K562 (cell line): ENCODE measurements at regions not wholly inside any gene's neighbourhood (a gene's known extent, or its start where the extent isn't known, plus 50 kb on each side); places are given as distances from the start of the nearest gene placed in this dataset.

ENCODE experiments used
- ATAC-seq: fragments of 200-7000 bp; cut with Tn5 transposase; 3 replicates; pipeline ENCODE4 v1.9.1; 2020; ENCODE audit warnings: moderate library complexity
- BruUV-seq: library from RNA; stranded (reverse); fragments of 400-500 nt; replicated peaks from 2 replicates; lab custom pipeline; 2021; lab: Mats Ljungman, UMichigan
- CTCF ChIA-PET: fragments of 300-600 bp; formaldehyde crosslinking; extraction: SDS; loops from one replicate; lab custom pipeline; 2021; ENCODE audit warnings: low intra/inter-chr PET ratio; lab: Yijun Ruan, JAX
- POLR2A ChIA-PET: fragments of 300-600, 350-650 bp; sonication (Branson Sonifier 250); formaldehyde crosslinking; extraction: SDS; loops from one replicate; lab custom pipeline; 2021; ENCODE audit warnings: antibody characterized with exemption, inconsistent platforms; lab: Yijun Ruan, JAX
- DNase-seq, 4 experiments: peaks; one replicate each; pipeline versions ENCODE4 v3.0.0 to v3.0.0-alpha.2; 2011 to 2018; ENCODE audit warnings: low spot score in 3 of 4, mixed read lengths in 3 of 4; ENCODE audit errors: extremely low read depth in 1 of 4
- FAIRE-seq: peaks from 2 replicates; lab custom pipeline; 2011; peaks lifted over from hg19 to GRCh38; lab: Jason Lieb, UNC
- H2AFZ ChIP-seq: 2 replicates; pipeline ENCODE4 v1.6.0; 2011; ENCODE audit warnings: low read depth, low read length, control low read depth, inconsistent platforms
- H3K27ac ChIP-seq: fragments of 200-600 bp; 3 replicates; pipeline ENCODE4 v1.8.0; 2011; ENCODE audit warnings: low read depth, mild to moderate bottlenecking, control low read depth, inconsistent platforms, low read length, moderate library complexity, mixed read lengths; ENCODE audit errors: extremely low read depth
- H3K27me3 ChIP-seq, 2 experiments: fragments of 300-600 bp in 1 of 2; 2 replicates in 1 of 2; 3 replicates in 1 of 2; pipeline versions ENCODE4 v1.6.0 to v1.8.0; 2011; ENCODE audit warnings: inconsistent platforms in 2 of 2, low read length in 2 of 2, mild to moderate bottlenecking in 1 of 2, mixed read lengths in 1 of 2, moderate library complexity in 1 of 2; ENCODE audit not compliant: control insufficient read depth in 2 of 2, insufficient read depth in 2 of 2
- H3K36me3 ChIP-seq: fragments of 300-600 bp; 3 replicates; pipeline ENCODE4 v1.8.0; 2011; ENCODE audit warnings: mild to moderate bottlenecking, low read length, inconsistent platforms; ENCODE audit not compliant: control insufficient read depth, insufficient read depth
- H3K4me1 ChIP-seq, 2 experiments: fragments of 200-600 bp in 1 of 2; replicated peaks in 1 of 2; 2 replicates in 1 of 2; 3 replicates in 1 of 2; pipeline versions ENCODE4 v1.5.1 to v1.8.0; 2011; ENCODE audit warnings: inconsistent platforms in 2 of 2, low read length in 2 of 2, mild to moderate bottlenecking in 1 of 2, mixed read lengths in 1 of 2, moderate library complexity in 1 of 2; ENCODE audit not compliant: control insufficient read depth in 2 of 2, insufficient read depth in 2 of 2
- H3K4me2 ChIP-seq: 2 replicates; pipeline ENCODE4 v1.6.1; 2011; ENCODE audit warnings: low read length, control low read depth, inconsistent platforms, mixed read lengths; ENCODE audit not compliant: insufficient read depth
- H3K4me3 ChIP-seq: fragments of 200-600 bp; sonication (generic), shearing (Covaris generic); 2 replicates; pipeline ENCODE4 v1.5.1; 2016; ENCODE audit warnings: control low read depth, inconsistent platforms
- H3K79me2 ChIP-seq: fragments of 200-600 bp; 3 replicates; pipeline ENCODE4 v1.8.0; 2011; ENCODE audit warnings: low read length, inconsistent platforms; ENCODE audit not compliant: control insufficient read depth, insufficient read depth
- H3K9ac ChIP-seq, 2 experiments: 2 replicates each; pipeline versions ENCODE4 v1.6.0 to v1.6.1; 2011; ENCODE audit warnings: low read depth in 2 of 2, low read length in 2 of 2, control low read depth in 1 of 2, inconsistent platforms in 1 of 2, mild to moderate bottlenecking in 1 of 2, mixed read lengths in 1 of 2; ENCODE audit not compliant: insufficient read depth in 1 of 2
- H3K9me1 ChIP-seq: one replicate; pipeline ENCODE4 v1.6.0; 2011; ENCODE audit warnings: inconsistent platforms, mild to moderate bottlenecking, low read length, moderate library complexity; ENCODE audit not compliant: control insufficient read depth, insufficient read depth
- H3K9me3 ChIP-seq: replicated peaks from 2 replicates; pipeline ENCODE4 v1.5.1; 2011; ENCODE audit warnings: low read depth, low read length, inconsistent platforms; ENCODE audit not compliant: control insufficient read depth, insufficient read depth
- H4K20me1 ChIP-seq: replicated peaks from 2 replicates; pipeline ENCODE4 v1.6.1; 2011; ENCODE audit warnings: low read length, inconsistent platforms, mixed read lengths; ENCODE audit not compliant: control insufficient read depth, insufficient read depth
- ARID2 ChIP-seq: fragments of 450-650 bp; IDR thresholded peaks from 2 replicates; pipeline ENCODE4 v1.6.1; 2017; ENCODE audit warnings: antibody characterized with exemption, mild to moderate bottlenecking
- BCOR ChIP-seq: fragments of 450-650 bp; IDR thresholded peaks from 2 replicates; pipeline ENCODE4 v1.6.1; 2016
- C11orf30 ChIP-seq: fragments of 450-650 bp; IDR thresholded peaks from 2 replicates; pipeline ENCODE4 v1.6.1; 2016; ENCODE audit warnings: low read depth, mild to moderate bottlenecking
- DPF2 ChIP-seq: fragments of 450-650 bp; IDR thresholded peaks from 2 replicates; pipeline ENCODE4 v1.6.1; 2016
- SREBF1 ChIP-seq: fragments of 150-350 bp; IDR thresholded peaks from 2 replicates; pipeline ENCODE4 v1.6.1; 2014; ENCODE audit warnings: antibody characterized with exemption, low read depth, low read length, borderline replicate concordance
- TRIM24 ChIP-seq, 2 experiments: fragments of 450-650 bp; IDR thresholded peaks; 2 replicates each; pipeline ENCODE4 v1.6.1; 2016
- WGBS: fragments of 100-300 bp; shearing (Covaris generic); methylation state at CpG from one replicate; pipeline ENCODE4 v1.1.6; 2016; ENCODE audit warnings: low coverage, mixed read lengths; ENCODE audit not compliant: insufficient coverage; ENCODE audit errors: missing lambda C conversion rate; 5-methylcytosine and 5-hydroxymethylcytosine counted together
- in situ Hi-C: fragments of 300-500 bp; cut with MboI; formaldehyde crosslinking; loops from 4 replicates; pipeline ENCODE4 v1.15.0; 2018; ENCODE audit warnings: inconsistent platforms, mixed read lengths
- intact Hi-C: fragments of 100-400 bp; cut with micrococcal nuclease; formaldehyde crosslinking; loops from 2 replicates; pipeline ENCODE4 v1.14.2; 2022
- TF ChIP-seq, protein P1 (sequence below), 2 experiments: fragments of 450-650 bp; IDR thresholded peaks; 2 replicates each; pipeline ENCODE4 v1.6.1; 2016

DNA sequence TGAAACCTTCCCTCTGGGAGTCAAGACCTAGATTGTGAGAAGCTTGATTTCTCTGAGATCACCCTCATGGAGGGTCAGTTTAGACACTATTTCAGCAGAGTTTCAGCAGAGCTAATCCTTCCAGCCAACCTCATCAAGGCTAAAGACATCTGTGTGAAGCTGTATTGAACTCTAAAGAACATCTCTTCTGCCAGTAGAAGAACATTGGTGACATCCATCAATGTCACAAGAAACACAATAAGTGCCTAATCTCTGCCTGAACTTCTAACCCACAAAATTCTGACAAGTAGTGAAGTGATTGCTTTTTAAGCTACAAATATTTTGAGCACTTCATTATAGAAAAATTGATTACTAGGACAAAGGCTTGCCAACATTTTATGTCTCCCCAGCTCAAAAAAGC lies 475.8 kb upstream of the PCDH20 start (continued):
- TF ChIP-seq C11orf30 (no peak), BCOR (no peak), DPF2 (no peak), TRIM24 (IDR thresholded peaks at IDR 0.05) (no peak)
- TF ChIP-seq, protein P1, sequence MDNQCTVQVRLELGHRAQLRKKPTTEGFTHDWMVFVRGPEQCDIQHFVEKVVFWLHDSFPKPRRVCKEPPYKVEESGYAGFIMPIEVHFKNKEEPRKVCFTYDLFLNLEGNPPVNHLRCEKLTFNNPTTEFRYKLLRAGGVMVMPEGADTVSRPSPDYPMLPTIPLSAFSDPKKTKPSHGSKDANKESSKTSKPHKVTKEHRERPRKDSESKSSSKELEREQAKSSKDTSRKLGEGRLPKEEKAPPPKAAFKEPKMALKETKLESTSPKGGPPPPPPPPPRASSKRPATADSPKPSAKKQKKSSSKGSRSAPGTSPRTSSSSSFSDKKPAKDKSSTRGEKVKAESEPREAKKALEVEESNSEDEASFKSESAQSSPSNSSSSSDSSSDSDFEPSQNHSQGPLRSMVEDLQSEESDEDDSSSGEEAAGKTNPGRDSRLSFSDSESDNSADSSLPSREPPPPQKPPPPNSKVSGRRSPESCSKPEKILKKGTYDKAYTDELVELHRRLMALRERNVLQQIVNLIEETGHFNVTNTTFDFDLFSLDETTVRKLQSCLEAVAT (IDR thresholded peaks at IDR 0.05) = no peak

GRCh38 chr13:61884830-61885229 lies 469.2 kb upstream of the PCDH20 start:
- no TSS peak for BruUV-seq

More at GRCh38 chr13:61884830-61885229, 469.2 kb upstream of the PCDH20 start:
- no peaks in the 10 kb centered on the region for H3K79me2 ChIP-seq
- DNase-seq (no peak), ATAC-seq (no peak), FAIRE-seq (no peak)
- H3K9ac ChIP-seq = no peak overlapping the region
- H3K9me1 ChIP-seq = no peaks in the 10 kb centered on the region
- ChIA-PET CTCF (no interaction called here), POLR2A (no interaction called here)
- H3K36me3 ChIP-seq = no peaks in the 10 kb centered on the region
- 7% methylated on average over 4 of the region's 4 CpGs for WGBS
- intact Hi-C loops (no loop called here), in situ Hi-C loops (no loop called here)
- H3K27ac ChIP-seq = no peak overlapping the region
- H3K4me3 ChIP-seq = no peak overlapping the region
- no peaks in the 10 kb centered on the region for H3K9me3 ChIP-seq
- TF ChIP-seq ARID2 = no peak
- no peak for TF ChIP-seq SREBF1
- no peaks in the 10 kb centered on the region for H3K27me3 ChIP-seq
- no peaks in the 10 kb centered on the region for H4K20me1 ChIP-seq
- H2AFZ ChIP-seq = no peak overlapping the region
- no peaks in the 10 kb centered on the region for H3K4me1 ChIP-seq
- no peak overlapping the region for H3K4me2 ChIP-seq
